Glomerular endothelial cell (primary cell): ENCODE measurements at regions not wholly inside any gene's neighbourhood (a gene's known extent, or its start where the extent isn't known, plus 50 kb on each side); places are given as distances from the start of the nearest gene placed in this dataset.

Experiments
- DNase-seq: peaks from one replicate; pipeline ENCODE4 v3.0.0-alpha.2; 2011; ENCODE audit warnings: low read depth, low spot score; ENCODE audit errors: extremely low read depth

DNA sequence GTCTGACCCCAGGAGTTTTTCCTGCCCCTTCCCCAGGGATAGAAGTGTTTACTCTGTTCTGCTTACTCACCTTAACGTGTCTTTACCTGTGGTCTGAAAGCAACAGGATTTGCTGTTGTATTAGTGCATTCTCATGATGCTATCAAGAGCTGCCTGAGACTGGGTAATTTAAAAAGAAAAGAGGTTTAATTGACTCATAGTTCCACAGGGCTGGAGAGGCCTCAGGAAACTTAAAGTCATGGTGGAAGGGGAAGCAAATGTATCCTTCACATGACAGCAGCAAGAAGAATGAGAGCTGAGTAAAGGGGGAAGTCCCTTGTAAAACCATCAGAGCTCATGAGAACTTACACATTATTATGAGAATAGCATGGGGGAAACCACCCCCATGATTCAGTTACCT is 240.4 kb downstream of the SNAPC1 start:
- DNase-seq, result peak; percentile 3

DNA sequence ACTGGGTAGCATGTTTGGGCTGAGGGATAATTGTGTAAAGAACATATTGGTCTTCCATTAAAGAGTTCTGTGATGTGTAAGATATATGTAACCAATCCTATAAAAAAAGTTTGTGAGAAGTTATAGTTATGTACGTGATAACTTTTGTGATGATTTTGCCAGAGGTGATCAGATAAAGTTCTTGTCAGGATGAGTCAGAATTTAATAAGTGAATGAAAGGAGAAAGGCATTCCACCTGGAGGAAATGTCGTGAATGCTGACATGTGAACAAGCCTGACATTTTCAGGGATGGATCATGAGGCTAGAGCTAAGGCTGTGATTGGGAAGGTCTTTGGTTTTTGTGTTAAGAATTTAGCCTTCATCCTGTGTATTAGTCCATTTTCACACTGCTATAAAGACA is 241.5 kb downstream of the SNAPC1 start:
- DNase-seq, result no peak

DNA sequence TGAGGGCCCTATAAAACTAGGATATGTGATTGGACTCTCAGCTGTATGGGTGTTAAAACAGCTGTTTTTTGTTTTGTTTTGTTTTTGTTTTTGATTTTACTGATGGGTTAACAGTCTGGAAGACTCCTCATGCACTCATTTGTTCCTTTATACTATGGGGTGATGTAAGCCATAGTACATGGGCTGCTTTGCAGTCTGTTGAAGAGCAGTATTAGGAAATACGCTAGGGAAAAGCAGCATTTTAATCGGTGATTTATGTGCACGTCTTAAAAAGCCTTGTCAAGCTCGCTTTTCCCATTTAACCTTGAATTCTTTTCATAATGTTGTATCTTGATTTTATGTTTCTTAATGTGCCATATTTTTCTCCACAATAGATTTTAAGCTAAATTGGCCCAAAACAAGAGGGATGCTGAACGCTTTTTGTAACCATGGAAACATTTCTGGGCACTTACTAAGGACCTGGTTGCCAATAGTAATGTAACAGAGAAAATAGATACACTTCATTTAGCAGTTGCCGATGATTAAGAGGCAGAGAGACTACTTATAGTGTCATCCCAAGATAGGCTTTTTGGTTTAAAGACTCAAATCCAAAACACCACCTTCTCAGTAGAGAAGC is 244.0 kb downstream of the SNAPC1 start:
- DNase-seq, result no peak

DNA sequence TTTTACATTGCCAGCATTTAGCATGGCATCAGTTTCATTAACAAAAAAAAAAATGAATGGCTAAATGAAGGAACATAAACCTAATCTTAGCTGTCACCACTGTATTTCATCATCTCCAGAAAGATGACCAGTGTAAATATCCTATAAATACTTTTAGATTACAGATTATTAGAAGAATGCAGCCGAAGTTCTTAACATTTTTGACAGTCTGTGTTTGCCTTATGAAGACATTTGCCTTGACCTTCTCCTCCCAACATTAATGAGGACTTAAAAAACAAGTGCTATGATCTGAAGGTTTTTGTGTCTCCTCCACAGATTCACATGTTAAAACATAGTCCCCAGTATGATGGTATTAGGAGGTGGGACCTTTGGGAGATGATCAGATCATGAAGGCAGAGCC is 253.0 kb downstream of the SNAPC1 start:
- DNase-seq, result no peak

DNA sequence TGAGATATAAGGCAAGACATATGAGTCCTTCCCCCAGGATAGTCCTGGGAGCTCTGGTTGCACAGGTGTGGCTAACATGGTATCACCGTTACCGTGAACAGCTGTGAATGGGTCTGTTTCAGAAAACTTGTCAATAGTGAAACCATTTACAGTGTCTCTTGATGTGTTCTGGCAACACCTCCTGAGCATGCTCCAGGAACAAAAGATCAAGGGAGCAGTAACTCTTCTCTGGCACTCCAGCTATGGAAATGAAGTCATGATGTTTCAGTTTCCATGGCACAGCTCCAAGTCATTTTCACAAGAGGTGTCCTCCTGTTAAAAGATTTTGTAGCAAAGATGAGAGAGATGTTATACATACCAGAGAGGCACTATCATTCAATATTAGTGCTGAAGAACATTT is 253.7 kb downstream of the SNAPC1 start:
- DNase-seq, result no peak

DNA sequence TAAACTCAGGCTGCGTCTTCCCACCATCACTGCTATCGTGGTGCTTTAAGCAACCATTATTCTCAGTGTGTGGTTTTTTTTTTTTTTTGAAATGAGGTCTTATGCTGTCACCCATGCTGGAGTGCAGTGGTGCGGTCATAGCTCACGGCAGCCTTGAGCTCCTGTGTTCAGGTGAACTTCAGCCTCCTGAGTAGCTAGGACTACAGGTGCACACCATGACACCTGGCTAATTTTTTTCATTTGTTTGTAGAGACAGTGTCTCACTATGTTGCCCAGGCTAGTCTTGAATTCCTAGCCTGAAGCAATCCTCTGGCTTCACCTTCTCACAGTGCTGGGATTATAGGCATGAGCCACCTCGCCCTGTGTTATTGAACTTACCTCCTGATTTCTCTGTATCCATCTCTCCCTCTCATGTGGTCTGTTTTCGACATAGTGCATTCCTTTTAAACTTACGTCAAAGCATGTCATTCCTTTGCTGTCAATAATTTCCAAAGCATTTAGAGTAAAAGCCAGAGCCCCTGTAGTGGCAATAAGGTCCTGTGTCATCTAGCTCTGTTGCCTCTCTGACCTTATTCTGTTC is 255.5 kb downstream of the SNAPC1 start:
- DNase-seq, result no peak

DNA sequence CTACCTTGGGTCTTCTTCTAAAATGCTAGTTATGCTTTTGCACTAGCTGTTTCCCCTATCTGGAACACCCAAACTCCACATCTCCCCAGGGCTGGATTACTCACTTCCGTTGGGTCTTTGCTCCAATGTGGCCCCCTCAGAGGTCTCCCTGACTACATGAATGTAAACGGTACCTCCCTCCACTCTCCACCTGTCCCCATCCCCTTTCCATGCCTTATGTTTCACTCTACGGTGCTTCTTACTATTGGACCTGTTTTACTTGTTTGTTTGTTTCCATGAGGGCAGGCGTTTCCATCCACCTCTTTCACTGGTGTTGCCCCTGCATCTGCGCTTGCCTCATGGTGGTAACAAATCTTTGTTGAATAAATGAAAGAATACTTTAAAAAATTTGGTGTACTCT is 256.4 kb downstream of the SNAPC1 start:
- no peak for DNase-seq

DNA sequence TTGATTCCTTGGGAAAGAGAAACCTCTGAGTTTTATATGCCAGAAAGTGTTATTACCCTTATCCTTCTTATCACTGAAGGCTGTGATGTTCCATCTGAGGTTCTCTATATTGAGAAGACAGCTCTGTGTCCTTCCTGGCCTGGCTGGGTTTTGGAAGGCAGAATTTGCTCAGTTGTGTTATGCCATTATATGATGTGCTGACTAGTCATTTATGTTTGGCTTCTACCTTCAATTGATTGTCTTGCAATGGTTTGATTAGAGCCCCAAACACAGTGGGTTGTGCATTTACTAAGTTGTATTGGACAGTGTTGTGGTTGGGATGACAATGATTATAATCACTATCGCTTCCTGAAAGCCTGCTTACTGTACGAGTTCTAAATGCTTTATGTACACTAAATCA is 265.7 kb downstream of the SNAPC1 start:
- DNase-seq, result no peak

DNA sequence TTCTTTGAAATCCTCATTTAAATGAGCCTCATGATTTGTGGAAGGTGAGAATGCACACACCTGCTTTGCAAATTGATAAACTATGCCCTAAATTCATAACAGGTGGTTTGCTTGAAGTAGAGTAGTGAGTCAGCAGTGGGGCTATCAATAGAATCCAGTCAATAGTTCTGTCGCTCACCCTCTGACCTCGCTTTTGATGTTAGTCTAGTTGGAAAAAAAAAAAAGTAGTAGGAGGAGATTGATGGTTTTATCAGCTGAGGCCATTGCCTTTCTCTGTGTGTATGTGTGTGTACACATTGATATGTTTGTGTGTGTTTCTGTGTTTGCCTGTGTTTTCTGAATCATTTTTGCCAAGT is 267.3 kb downstream of the SNAPC1 start:
- no peak for DNase-seq

DNA sequence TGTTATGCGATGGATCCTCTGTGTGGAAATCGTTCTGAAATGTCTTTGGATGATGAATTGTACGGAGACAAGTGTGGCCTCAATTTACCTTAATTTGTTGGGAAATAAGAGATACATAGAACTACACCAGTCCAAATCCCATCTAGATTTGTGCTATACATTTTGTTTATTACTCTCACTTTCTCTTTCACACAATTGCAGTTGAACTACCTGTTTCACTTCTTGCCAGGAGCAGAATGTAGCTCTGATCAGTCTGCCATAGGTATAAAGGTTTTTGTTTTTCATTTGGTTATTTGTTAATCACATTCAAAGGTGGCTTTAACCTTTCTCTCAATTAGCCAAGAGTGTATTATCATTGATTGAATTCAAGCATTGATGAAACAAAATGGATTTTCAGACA is 268.2 kb downstream of the SNAPC1 start:
- DNase-seq, result no peak

DNA sequence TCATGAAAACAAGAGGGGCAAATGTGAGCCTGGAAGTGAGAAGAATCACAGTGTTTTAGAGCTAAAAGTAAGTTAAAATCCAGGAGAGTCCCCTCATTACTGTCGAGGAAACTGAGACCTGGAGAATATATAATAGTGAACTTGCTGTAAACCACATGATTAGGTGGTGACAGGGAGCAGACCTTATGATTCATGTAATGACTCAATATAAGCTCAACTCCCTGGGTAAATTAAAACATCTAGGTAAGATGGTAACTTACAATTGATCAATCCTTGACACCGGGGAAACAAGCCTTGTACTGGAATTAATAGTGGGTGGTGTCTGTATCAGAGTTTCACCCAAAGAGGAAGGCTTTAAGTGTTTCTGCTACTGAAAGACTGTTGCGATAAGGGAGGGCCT is 269.3 kb downstream of the SNAPC1 start:
- no peak for DNase-seq

DNA sequence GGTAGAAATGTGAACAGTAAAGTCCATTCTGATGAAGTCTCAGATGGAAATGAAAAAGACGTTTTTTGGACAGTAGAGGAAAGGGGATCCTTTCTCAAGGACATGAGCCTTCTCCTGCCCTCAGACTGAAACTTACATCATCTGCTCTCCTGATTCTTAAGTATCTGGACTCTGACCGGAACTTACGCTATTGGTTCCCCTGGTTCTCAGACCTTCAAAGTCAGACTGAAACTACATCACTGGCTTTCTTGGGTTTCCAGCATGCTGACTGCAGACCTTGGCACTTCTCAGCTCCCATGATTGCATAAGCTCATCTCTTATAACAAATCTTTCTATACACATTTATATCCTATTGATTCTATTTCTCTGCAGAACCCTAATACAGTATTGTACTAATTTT is 291.0 kb downstream of the SNAPC1 start:
- no peak for DNase-seq

DNA sequence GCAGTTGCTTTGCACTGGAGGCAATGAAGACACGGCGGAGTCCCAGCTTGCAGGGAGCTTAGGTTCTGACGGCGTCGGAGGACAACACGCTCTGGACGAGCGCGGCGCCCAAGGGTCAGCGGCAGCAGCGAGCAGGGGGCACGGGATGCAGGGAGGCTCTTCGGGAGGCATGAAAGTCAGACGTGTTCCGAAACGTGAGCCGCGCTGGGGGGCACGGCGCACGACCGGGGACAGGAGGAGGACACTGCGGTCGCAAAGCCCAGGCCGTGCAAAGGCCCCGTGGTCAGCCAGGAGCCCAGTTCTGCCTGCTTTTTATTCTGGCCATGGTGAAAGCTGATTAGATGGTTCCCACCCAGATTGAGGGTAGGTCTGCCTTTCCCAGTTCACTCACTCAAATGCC is 294.6 kb downstream of the SNAPC1 start:
- DNase-seq, result no peak

DNA sequence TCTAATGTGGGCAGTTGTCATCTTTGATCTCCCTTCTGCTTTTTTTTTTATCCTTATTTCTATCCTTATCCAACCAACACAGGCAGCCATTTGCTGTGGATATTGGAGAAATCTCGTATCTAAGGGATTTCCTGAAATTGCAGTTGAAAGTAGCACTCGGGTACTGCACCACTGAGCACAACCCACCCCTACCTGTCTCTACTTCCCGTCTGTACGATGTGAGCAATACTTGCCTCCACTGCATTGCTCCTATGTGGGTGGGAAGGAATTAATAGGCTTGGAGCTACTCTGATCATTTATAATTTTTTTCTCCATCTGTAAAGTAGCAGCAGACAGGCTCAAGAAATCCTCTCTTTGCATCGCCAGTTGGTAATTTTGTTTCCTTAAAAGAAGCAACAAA is 300.4 kb downstream of the SNAPC1 start:
- DNase-seq, result no peak

DNA sequence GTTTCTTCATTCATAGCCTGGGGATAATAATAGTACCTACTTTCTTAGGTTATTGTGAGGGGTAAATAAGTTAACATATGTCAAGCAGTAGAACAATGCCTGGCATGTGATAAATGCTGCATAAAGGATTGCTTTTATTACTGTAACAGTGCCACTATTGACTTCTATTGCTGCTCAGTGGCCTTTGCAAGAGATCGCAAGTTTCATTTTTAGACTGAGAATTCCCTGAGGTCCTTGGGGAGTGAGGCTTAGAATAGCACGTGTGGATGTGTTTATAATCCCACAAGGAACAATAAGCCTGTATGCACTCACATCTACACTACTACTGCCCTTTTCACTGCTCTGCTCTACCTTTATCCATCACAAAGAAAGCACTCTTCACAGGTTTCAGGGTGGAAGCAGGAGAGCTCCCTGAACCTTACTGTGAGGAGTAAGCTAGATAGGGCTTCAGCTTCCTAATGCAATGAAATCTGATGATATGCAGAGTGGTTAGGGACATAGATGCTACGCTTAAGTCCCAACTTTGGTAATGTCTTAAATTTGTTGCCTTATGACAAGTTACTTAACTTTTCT is 302.6 kb downstream of the SNAPC1 start:
- no peak for DNase-seq

DNA sequence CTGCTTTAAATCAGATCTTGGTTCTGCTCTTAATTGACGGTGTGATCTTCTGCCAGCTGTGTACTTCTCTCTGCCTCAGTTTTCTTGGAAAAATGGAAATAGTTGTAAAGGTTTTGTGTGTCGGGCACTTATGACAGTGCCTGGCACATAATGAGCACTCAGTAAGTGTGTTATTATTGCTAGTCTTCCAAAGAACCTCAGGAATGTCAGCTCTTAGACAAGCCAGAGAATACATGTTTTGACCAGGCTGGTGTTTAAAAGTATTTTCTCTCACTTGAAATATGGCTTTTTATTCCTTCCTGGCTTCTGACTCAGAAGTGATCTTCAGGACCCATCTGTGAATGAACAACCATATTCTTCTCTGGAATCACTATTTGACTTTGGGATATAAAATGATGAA is 304.1 kb downstream of the SNAPC1 start:
- DNase-seq, result no peak

DNA sequence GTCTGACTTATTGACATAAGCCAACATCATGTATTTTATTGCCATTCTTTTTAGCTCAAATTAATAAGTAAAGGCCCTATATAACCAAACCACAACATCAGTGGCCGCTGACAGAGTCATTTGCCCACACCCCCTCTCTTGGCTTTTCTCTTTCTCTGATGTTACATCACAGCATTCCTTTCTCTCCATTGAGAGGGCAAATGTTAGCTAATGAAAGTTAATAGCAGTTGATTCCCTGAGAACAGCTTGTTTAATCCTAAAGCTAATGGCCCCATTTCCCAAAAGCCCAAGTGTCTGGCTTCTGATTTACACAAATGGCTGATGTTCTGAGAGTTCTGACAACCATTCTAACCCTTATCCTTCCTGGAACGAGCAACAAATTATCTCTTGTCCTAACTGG is 308.8 kb downstream of the SNAPC1 start:
- DNase-seq, result no peak

DNA sequence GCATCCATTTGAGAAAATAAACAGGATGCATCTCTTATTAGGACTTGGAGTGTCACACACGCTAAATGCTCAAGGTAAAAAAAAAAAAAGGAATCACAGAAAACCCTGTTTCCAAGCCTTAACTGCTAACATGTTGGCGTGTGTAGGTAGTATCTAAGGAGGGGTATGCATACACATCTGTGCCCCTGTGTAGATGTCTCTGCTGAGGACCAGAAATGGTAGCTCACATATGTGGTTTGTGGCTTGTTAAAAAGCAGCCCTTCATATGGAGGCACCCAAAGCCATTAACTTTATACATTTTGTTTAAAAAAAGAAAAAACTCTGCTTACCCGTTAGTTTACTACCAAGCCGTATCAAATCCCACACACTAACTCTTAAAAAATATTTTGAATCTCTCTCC is 314.1 kb downstream of the SNAPC1 start:
- no peak for DNase-seq

DNA sequence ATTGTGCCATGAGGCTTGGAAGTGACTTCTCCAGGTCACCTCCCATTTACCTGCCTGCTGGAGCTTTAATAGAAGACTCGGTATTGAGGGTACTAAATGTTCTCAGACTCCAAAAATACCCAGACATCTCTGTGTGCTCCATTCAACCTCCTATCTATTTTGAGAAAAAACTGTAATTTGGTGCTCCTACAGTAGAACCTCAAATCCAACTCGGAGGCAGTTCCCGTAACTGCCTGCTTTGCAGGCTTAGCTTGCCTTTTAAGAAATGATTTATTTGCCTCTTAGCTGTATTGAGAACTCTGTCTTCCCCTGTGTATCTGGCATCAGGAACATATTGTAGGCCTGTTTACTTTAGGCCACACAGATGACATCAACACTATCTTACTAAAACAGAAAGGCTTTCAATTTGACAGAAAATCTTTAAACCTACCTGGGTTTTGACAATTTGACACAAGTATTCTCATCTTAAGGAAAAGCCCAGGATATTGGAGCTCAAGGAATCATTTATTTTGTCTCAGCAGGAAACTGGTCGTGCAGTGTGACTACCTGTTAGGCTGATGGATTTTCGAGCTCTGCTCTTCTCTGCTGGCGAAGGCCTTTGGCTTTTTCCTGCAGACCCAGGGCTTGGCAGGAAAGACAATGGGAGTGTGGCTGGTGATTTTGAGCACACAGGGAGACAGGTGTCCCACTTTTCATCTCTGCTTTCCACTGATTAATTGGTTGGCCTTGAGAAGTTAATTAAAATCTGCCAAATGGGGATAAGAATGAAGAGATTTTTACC is 314.8 kb downstream of the SNAPC1 start:
- no peak for DNase-seq

DNA sequence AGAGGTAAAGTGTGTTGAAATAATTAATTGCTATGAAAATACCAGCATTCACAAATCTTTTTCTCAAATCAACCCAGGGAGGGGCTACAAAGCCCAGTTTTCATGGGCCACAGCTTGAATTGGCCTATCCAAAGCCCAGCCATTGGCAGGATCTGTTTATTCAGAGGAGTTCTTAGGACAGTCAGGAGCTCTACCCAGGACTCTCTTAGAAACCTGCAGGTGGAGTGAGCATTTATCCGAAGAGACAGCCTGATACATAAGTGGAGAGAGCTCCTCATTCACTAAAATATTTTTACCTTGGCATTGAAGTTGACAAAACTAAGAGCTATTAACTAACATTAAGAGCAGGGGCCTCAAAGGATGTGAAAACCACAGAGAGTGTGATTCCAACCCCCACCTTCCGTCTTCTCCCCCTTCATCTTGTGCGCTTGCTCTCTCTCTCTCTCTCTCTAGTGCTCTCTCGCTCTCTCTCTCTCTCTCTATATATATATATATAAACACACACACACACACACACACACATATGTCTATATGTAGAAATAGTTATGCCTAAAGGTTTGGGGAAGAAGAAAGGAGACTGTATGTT is 315.5 kb downstream of the SNAPC1 start:
- DNase-seq, result no peak

DNA sequence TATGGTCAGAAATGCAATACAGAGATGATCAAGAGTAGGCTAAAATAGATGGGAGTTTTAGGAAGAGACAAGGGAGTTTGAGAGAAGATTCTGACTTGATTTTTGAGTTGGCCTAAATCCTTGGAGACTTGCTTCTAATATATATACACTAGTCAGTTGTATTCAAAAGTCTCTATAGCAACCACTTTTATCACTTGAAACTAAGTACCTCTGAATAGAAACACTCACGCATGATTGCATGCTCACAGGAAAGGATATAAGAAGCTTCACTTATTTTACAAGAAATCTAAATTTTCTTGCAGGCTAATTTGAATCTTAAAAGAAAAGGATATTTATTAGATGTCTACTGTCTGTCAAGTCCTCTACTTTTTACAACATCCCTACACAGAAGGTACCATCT is 316.8 kb downstream of the SNAPC1 start:
- DNase-seq, result no peak
